ENCODE measurements at regions not wholly inside any gene's neighbourhood (a gene's known extent, or its start where the extent isn't known, plus 50 kb on each side); places are given as distances from the start of the nearest gene placed in this dataset.

GRCh38 chr1:163970699-163971098, 588.3 kb upstream of the PBX1 start:
- H3K9me3 ChIP-seq: no peaks in the 10 kb centered on the region
- intact Hi-C loops (cut with DNase I): no loop called here
- H3K4me3 ChIP-seq: no peak overlapping the region
- H3K27me3 ChIP-seq: no peaks in the 10 kb centered on the region
- WGBS, 3 donors: 37 to 50% (median 41%) methylated on average over 4 of the region's 4 CpGs
- H3K36me3 ChIP-seq: no peaks in the 10 kb centered on the region
- DNase-seq: no peak
- H3K27ac ChIP-seq: no peak overlapping the region
- TF ChIP-seq POLR2A (IDR thresholded peaks at IDR 0.05) (no peak), EP300 (IDR thresholded peaks at IDR 0.05) (no peak), CTCF (IDR thresholded peaks at IDR 0.05) (no peak)
- no peaks in the 10 kb centered on the region for H3K4me1 ChIP-seq (ENCODE audit: insufficient read depth)

- Histone ChIP-seq H3K4me1 (ENCODE audit: insufficient read depth) (no peaks in the 10 kb centered on the region), H3K4me3 (no peak overlapping the region), H3K27ac (no peak overlapping the region), H3K27me3 (no peaks in the 10 kb centered on the region), H3K36me3 (no peaks in the 10 kb centered on the region), H3K9me3 (no peaks in the 10 kb centered on the region)
- intact Hi-C loops (cut with DNase I): no loop called here
- no peak for DNase-seq
- no peak for TF ChIP-seq POLR2A (IDR thresholded peaks at IDR 0.05)
- TF ChIP-seq CTCF (IDR thresholded peaks at IDR 0.05): no peak
- TF ChIP-seq EP300 (IDR thresholded peaks at IDR 0.05): no peak
Observed at GRCh38 chr1:163973586-163973985, 585.4 kb upstream of the PBX1 start.

GRCh38 chr1:163974120-163974519, 584.9 kb upstream of the PBX1 start:
- H3K4me3 ChIP-seq: no peak overlapping the region
- H3K27ac ChIP-seq: no peak overlapping the region
- no peaks in the 10 kb centered on the region for H3K27me3 ChIP-seq
- no peaks in the 10 kb centered on the region for H3K36me3 ChIP-seq
- intact Hi-C loops (cut with DNase I): no loop called here
- no peak for DNase-seq
- H3K4me1 ChIP-seq (ENCODE audit: insufficient read depth): no peaks in the 10 kb centered on the region
- WGBS, 3 donors: 77 to 91% (median 84%) methylated on average over 2 of the region's 2 CpGs
- TF ChIP-seq CTCF (IDR thresholded peaks at IDR 0.05) (no peak), POLR2A (IDR thresholded peaks at IDR 0.05) (no peak), EP300 (IDR thresholded peaks at IDR 0.05) (no peak)
- no peaks in the 10 kb centered on the region for H3K9me3 ChIP-seq

GRCh38 chr1:163980394-163980793, 578.6 kb upstream of the PBX1 start:
- TF ChIP-seq EP300 (IDR thresholded peaks at IDR 0.05) (no peak), POLR2A (IDR thresholded peaks at IDR 0.05) (no peak), CTCF (IDR thresholded peaks at IDR 0.05) (no peak)
- 57 to 83% (median 76%) methylated on average over 1 of the region's 1 CpG for WGBS, 3 donors
- intact Hi-C loops (cut with DNase I): no loop called here

More at GRCh38 chr1:163980394-163980793, 578.6 kb upstream of the PBX1 start:
- Histone ChIP-seq H3K9me3 (no peaks in the 10 kb centered on the region), H3K27me3 (no peaks in the 10 kb centered on the region), H3K27ac (no peak overlapping the region), H3K4me3 (no peak overlapping the region), H3K36me3 (no peaks in the 10 kb centered on the region), H3K4me1 (ENCODE audit: insufficient read depth) (no peaks in the 10 kb centered on the region)
- DNase-seq: no peak
